ENCODE measurements at regions not wholly inside any gene's neighbourhood (a gene's known extent, or its start where the extent isn't known, plus 50 kb on each side); places are given as distances from the start of the nearest gene placed in this dataset.

GRCh38 chr10:37634351-37634880 lies 223.0 kb downstream of the ZNF248 start:
- WGBS (ENCODE audit: insufficient coverage): 94% methylated on average over 18 of the region's 20 CpGs
- Histone ChIP-seq H3K4me3 (ENCODE audit: control extremely low read depth in 1 of 5, extremely low read depth in 1 of 5, insufficient read depth in 1 of 5, low read depth in 2 of 5, low read length in 4 of 5) (no peak overlapping the region), H3K27ac (ENCODE audit: low read length in 2 of 2) (no peak overlapping the region), H3K9me3 (ENCODE audit: control extremely low read depth in 1 of 3, control insufficient read depth in 2 of 3, insufficient read depth in 1 of 3, low read length in 2 of 3) (peaks cover 0 to 30% (median 3%) of the 10 kb centered on the region in 3 donors), H3K4me2 (replicated peaks; ENCODE audit: low read depth, low read length, poor library complexity, severe bottlenecking) (no peak overlapping the region), H3K4me1 (ENCODE audit: control insufficient read depth in 2 of 2, insufficient read depth in 2 of 2, low read length in 2 of 2) (no peaks in the 10 kb centered on the region), H3K36me3 (replicated peaks in 1 of 2; ENCODE audit: control extremely low read depth in 1 of 2, control insufficient read depth in 1 of 2, extremely low read depth in 1 of 2, insufficient read depth in 2 of 2, low read length in 1 of 2) (no peaks in the 10 kb centered on the region), H4K20me1 (ENCODE audit: control insufficient read depth, insufficient read depth, low read length, poor library complexity, severe bottlenecking) (no peaks in the 10 kb centered on the region), H3K79me2 (ENCODE audit: control insufficient read depth, insufficient read depth, low read length) (no peaks in the 10 kb centered on the region), H3K27me3 (replicated peaks in 1 of 4; ENCODE audit: control extremely low read depth in 1 of 4, control insufficient read depth in 3 of 4, insufficient read depth in 4 of 4, low read length in 3 of 4) (no peaks in the 10 kb centered on the region), H2AFZ (ENCODE audit: insufficient read depth, low read depth, low read length, poor library complexity, severe bottlenecking) (no peak overlapping the region), H3K9ac (ENCODE audit: low read length) (no peak overlapping the region)
- ChIA-PET CTCF (no interaction called here), POLR2A (no interaction called here)
- TF ChIP-seq CTCF (IDR thresholded peaks at IDR 0.05): no peak
- no peak for TF ChIP-seq EZH2 (IDR thresholded peaks at IDR 0.05; ENCODE audit: borderline replicate concordance, insufficient read depth, low read depth, low read length, poor library complexity, severe bottlenecking)
- ATAC-seq (ENCODE audit: low read depth) (no peak), DNase-seq (no peak)
- Mint-ChIP-seq H3K4me1 (no peaks in the 10 kb centered on the region), H3K9me3 (ENCODE audit: insufficient read depth) (peaks cover 15% of the 10 kb centered on the region), H3K27ac (no peak overlapping the region), H3K4me3 (no peak overlapping the region), H3K27me3 (no peaks in the 10 kb centered on the region)
- intact Hi-C loops (cut with micrococcal nuclease): no loop called here

GRCh38 chr10:37632641-37633040 lies 224.8 kb downstream of the ZNF248 start:
- H3K4me1 Mint-ChIP-seq: no peaks in the 10 kb centered on the region
- H3K4me3 Mint-ChIP-seq: no peak overlapping the region
- H3K27me3 Mint-ChIP-seq: no peaks in the 10 kb centered on the region
- no CpG with 5 or more reads among the region's 2 CpGs for WGBS (ENCODE audit: insufficient coverage)
- H3K36me3 ChIP-seq (replicated peaks in 1 of 2; ENCODE audit: control extremely low read depth in 1 of 2, control insufficient read depth in 1 of 2, extremely low read depth in 1 of 2, insufficient read depth in 2 of 2, low read length in 1 of 2): no peaks in the 10 kb centered on the region
- no peaks in the 10 kb centered on the region for H3K4me1 ChIP-seq (ENCODE audit: control insufficient read depth in 2 of 2, insufficient read depth in 2 of 2, low read length in 2 of 2)
- no peaks in the 10 kb centered on the region for H3K27me3 ChIP-seq (replicated peaks in 1 of 4; ENCODE audit: control extremely low read depth in 1 of 4, control insufficient read depth in 3 of 4, insufficient read depth in 4 of 4, low read length in 3 of 4)
- no peak for DNase-seq
- H3K9me3 Mint-ChIP-seq (ENCODE audit: insufficient read depth): peaks cover 14% of the 10 kb centered on the region
- H3K27ac ChIP-seq (ENCODE audit: low read length in 2 of 2): no peak overlapping the region
- no peaks in the 10 kb centered on the region for H4K20me1 ChIP-seq (ENCODE audit: control insufficient read depth, insufficient read depth, low read length, poor library complexity, severe bottlenecking)
- no peak for TF ChIP-seq EZH2 (IDR thresholded peaks at IDR 0.05; ENCODE audit: borderline replicate concordance, insufficient read depth, low read depth, low read length, poor library complexity, severe bottlenecking)
- no peak for TF ChIP-seq CTCF (IDR thresholded peaks at IDR 0.05)
- intact Hi-C loops (cut with micrococcal nuclease): no loop called here
- no peaks in the 10 kb centered on the region for H3K79me2 ChIP-seq (ENCODE audit: control insufficient read depth, insufficient read depth, low read length)
- H3K4me2 ChIP-seq (replicated peaks; ENCODE audit: low read depth, low read length, poor library complexity, severe bottlenecking): no peak overlapping the region
- ATAC-seq (ENCODE audit: low read depth): no peak
- H3K9me3 ChIP-seq (ENCODE audit: control extremely low read depth in 1 of 3, control insufficient read depth in 2 of 3, insufficient read depth in 1 of 3, low read length in 2 of 3): peaks cover 0 to 24% (median 3%) of the 10 kb centered on the region in 3 donors
- H3K27ac Mint-ChIP-seq: no peak overlapping the region
- H3K9ac ChIP-seq (ENCODE audit: low read length): no peak overlapping the region
- ChIA-PET CTCF (no interaction called here), POLR2A (no interaction called here)
- no peak overlapping the region for H3K4me3 ChIP-seq (ENCODE audit: control extremely low read depth in 1 of 5, extremely low read depth in 1 of 5, insufficient read depth in 1 of 5, low read depth in 2 of 5, low read length in 4 of 5)
- H2AFZ ChIP-seq (ENCODE audit: insufficient read depth, low read depth, low read length, poor library complexity, severe bottlenecking): no peak overlapping the region
